SU-DHL-6 (cell line): ENCODE measurements at regions not wholly inside any gene's neighbourhood (a gene's known extent, or its start where the extent isn't known, plus 50 kb on each side); places are given as distances from the start of the nearest gene placed in this dataset.

Source experiments
- EZH2phosphoT487 ChIP-seq: fragments of 200-600 bp; sonication (generic), shearing (Covaris generic); conservative IDR thresholded peaks from 2 replicates; pipeline ENCODE4 v1.6.1; 2018; ENCODE audit warnings: mild to moderate bottlenecking, antibody characterized with exemption, low read length, moderate library complexity, mixed read lengths
- TF ChIP-seq, protein P1 (sequence below): fragments of 200-600 bp; sonication (generic); IDR thresholded peaks from one replicate; pipeline ENCODE4 v1.5.1; 2017; ENCODE audit warnings: antibody characterized with exemption, mild to moderate bottlenecking, low read length, moderate library complexity; ENCODE audit not compliant: insufficient read depth, poor library complexity, severe bottlenecking

DNA sequence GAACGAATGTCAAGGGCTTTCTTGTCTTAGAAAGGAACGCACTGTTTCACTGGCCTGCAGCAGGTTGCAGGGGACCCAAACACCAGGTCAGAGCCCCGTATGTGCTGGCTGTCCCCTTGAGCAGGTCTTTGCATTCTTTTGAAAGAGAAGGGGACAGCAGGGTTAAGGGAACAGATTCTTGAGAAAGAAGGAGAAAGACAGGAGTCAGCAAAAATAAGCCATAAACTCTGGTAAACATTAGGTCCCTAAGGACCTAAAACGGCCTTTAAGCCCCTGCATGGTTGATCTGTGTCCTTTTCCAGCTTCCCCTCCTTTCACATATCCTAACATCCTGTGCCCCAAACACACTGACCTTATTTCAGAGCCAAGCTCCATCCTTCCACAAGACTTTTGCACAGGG lies 190.8 kb upstream of the ADRA1B start:
- TF ChIP-seq, protein P1, sequence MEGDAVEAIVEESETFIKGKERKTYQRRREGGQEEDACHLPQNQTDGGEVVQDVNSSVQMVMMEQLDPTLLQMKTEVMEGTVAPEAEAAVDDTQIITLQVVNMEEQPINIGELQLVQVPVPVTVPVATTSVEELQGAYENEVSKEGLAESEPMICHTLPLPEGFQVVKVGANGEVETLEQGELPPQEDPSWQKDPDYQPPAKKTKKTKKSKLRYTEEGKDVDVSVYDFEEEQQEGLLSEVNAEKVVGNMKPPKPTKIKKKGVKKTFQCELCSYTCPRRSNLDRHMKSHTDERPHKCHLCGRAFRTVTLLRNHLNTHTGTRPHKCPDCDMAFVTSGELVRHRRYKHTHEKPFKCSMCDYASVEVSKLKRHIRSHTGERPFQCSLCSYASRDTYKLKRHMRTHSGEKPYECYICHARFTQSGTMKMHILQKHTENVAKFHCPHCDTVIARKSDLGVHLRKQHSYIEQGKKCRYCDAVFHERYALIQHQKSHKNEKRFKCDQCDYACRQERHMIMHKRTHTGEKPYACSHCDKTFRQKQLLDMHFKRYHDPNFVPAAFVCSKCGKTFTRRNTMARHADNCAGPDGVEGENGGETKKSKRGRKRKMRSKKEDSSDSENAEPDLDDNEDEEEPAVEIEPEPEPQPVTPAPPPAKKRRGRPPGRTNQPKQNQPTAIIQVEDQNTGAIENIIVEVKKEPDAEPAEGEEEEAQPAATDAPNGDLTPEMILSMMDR: no peak
- TF ChIP-seq EZH2phosphoT487: no peak
